ENCODE measurements at regions not wholly inside any gene's neighbourhood (a gene's known extent, or its start where the extent isn't known, plus 50 kb on each side); places are given as distances from the start of the nearest gene placed in this dataset.

DNA sequence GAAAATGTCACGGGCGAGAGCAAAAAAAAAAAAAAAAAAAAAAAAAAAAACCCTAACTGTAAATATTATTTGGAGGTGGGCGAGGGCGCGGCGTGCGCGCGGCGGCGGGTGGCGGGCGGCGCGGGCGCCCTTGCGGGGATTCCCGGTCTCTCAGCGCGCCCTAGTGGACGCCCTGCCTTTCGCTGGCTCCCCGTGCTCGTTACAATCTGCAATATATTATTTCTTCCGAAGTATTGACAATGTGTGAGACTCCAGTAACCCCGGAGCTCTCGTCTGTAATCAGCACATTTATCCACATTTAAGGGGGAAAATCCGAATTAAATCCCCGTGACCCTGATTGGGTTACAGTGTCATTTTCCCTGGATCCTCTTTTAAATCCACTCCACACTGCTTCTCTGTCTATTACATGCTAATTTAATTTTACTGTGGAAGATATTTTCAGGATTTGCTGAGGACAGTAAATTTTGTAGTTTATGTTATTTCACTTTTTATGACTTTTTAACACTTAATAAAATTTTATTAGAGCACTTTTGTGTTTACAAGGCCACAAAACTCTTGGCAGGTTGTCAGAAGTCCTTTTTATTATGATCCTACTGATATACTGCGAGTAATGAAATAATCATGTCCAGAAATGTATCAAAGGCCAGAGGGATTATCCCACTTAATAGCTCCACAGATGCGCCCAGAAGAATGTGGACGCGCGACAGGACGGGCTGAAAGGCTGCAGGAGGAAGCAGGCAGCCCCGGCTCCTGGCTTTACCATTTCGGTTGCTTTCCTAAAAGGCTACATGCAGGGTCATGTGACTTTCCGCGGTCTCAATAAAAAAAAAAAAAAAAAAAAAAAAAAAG, 369.1 kb downstream of the MTX2 start:
- peak overlapping the region; percentile 16 for H3K27ac ChIP-seq (ENCODE audit: low read length)
- DNase-seq: peak; percentile 86
- H3K27me3 ChIP-seq (ENCODE audit: control insufficient read depth, insufficient read depth, low read length): peaks cover 29% of the 10 kb centered on the region
- peak overlapping the region; percentile 54 for H3K4me3 ChIP-seq (ENCODE audit: low read length)
- 0% methylated on average over 4 of the region's 39 CpGs for WGBS (ENCODE audit: insufficient coverage)
- H3K9me3 ChIP-seq (replicated peaks; ENCODE audit: control insufficient read depth, low read depth, low read length): no peaks in the 10 kb centered on the region
- no peaks in the 10 kb centered on the region for H3K36me3 ChIP-seq (ENCODE audit: control insufficient read depth, insufficient read depth, low read length)
- H3K4me1 ChIP-seq (ENCODE audit: control insufficient read depth, insufficient read depth, low read length): peaks cover 2% of the 10 kb centered on the region

- DNase-seq: no peak
- Histone ChIP-seq H3K4me3 (ENCODE audit: low read length) (no peak overlapping the region), H3K36me3 (ENCODE audit: control insufficient read depth, insufficient read depth, low read length) (no peaks in the 10 kb centered on the region), H3K9me3 (replicated peaks; ENCODE audit: control insufficient read depth, low read depth, low read length) (no peaks in the 10 kb centered on the region), H3K4me1 (ENCODE audit: control insufficient read depth, insufficient read depth, low read length) (peaks cover 2% of the 10 kb centered on the region), H3K27me3 (ENCODE audit: control insufficient read depth, insufficient read depth, low read length) (peaks cover 33% of the 10 kb centered on the region), H3K27ac (ENCODE audit: low read length) (no peak overlapping the region)
- WGBS (ENCODE audit: insufficient coverage): 73% methylated on average over 3 of the region's 7 CpGs
These were observed 369.7 kb downstream of the MTX2 start for GRCh38 chr2:176639016-176639343.

- Histone ChIP-seq H3K27me3 (ENCODE audit: control insufficient read depth, insufficient read depth, low read length) (peaks cover 38% of the 10 kb centered on the region), H3K4me1 (ENCODE audit: control insufficient read depth, insufficient read depth, low read length) (peaks cover 2% of the 10 kb centered on the region), H3K27ac (ENCODE audit: low read length) (no peak overlapping the region)
These were observed 370.4 kb downstream of the MTX2 start for GRCh38 chr2:176639671-176640070.

GRCh38 chr2:176641436-176641835, 372.2 kb downstream of the MTX2 start:
- no peak for DNase-seq
- Histone ChIP-seq H3K4me3 (ENCODE audit: low read length) (no peak overlapping the region), H3K27ac (ENCODE audit: low read length) (no peak overlapping the region), H3K27me3 (ENCODE audit: control insufficient read depth, insufficient read depth, low read length) (peaks cover 50% of the 10 kb centered on the region), H3K36me3 (ENCODE audit: control insufficient read depth, insufficient read depth, low read length) (no peaks in the 10 kb centered on the region), H3K9me3 (replicated peaks; ENCODE audit: control insufficient read depth, low read depth, low read length) (no peaks in the 10 kb centered on the region), H3K4me1 (ENCODE audit: control insufficient read depth, insufficient read depth, low read length) (peaks cover 2% of the 10 kb centered on the region)
- no CpG with 5 or more reads among the region's 2 CpGs for WGBS (ENCODE audit: insufficient coverage)

More at GRCh38 chr2:176639671-176640070, 370.4 kb downstream of the MTX2 start:
- DNase-seq: no peak
- H3K36me3 ChIP-seq (ENCODE audit: control insufficient read depth, insufficient read depth, low read length): no peaks in the 10 kb centered on the region
- no CpG with 5 or more reads among the region's 5 CpGs for WGBS (ENCODE audit: insufficient coverage)
- no peak overlapping the region for H3K4me3 ChIP-seq (ENCODE audit: low read length)
- no peaks in the 10 kb centered on the region for H3K9me3 ChIP-seq (replicated peaks; ENCODE audit: control insufficient read depth, low read depth, low read length)

DNA sequence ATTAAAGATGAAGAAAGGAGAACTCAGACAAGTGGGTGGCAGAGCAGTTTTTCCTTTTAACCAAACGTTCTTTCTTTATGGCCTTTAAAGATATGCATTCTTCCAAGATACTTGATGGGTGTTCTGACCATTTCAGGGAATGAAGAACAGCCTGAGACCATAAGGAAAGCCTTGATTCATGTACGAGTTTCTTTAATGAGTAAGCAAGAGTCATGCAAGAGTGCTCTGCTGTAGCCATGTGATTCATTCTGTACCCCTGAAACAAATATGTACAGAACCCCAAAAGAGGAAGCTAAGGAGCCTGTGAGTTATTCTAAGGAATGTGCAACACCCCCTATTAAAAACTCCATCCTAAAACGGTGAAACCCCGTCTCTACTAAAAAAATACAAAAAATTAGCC, 372.8 kb downstream of the MTX2 start:
- Histone ChIP-seq H3K27ac (ENCODE audit: low read length) (no peak overlapping the region), H3K36me3 (ENCODE audit: control insufficient read depth, insufficient read depth, low read length) (no peaks in the 10 kb centered on the region), H3K4me1 (ENCODE audit: control insufficient read depth, insufficient read depth, low read length) (peaks cover 2% of the 10 kb centered on the region), H3K27me3 (ENCODE audit: control insufficient read depth, insufficient read depth, low read length) (peaks cover 49% of the 10 kb centered on the region), H3K4me3 (ENCODE audit: low read length) (no peak overlapping the region), H3K9me3 (replicated peaks; ENCODE audit: control insufficient read depth, low read depth, low read length) (no peaks in the 10 kb centered on the region)
- 88% methylated on average over 2 of the region's 4 CpGs for WGBS (ENCODE audit: insufficient coverage)
- no peak for DNase-seq

DNA sequence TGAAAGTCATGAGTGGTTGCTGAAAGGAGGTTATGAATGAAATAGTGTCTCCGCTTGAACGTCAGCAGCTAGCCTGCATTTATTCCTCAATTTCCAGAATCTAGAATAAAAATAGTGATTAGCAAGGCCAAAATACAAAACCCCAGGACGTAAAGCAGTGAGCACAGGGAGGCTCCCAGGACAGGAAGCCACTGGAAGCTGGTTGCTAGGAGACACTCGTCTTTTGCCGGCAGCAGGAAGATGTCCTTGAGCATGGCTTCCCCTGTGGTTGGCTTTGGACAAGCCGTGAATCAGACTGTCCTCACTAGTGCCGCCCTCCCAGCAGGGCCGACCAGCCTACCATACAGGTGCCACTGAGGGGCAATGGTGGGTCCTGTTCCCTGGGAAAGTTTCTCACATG, 374.4 kb downstream of the MTX2 start:
- peaks cover 1% of the 10 kb centered on the region for H3K4me1 ChIP-seq (ENCODE audit: control insufficient read depth, insufficient read depth, low read length)
- no peaks in the 10 kb centered on the region for H3K36me3 ChIP-seq (ENCODE audit: control insufficient read depth, insufficient read depth, low read length)
- H3K27me3 ChIP-seq (ENCODE audit: control insufficient read depth, insufficient read depth, low read length): peaks cover 41% of the 10 kb centered on the region
- H3K4me3 ChIP-seq (ENCODE audit: low read length): no peak overlapping the region
- H3K9me3 ChIP-seq (replicated peaks; ENCODE audit: control insufficient read depth, low read depth, low read length): no peaks in the 10 kb centered on the region
- 33% methylated on average over 5 of the region's 8 CpGs for WGBS (ENCODE audit: insufficient coverage)
- DNase-seq: peak; percentile 38
- no peak overlapping the region for H3K27ac ChIP-seq (ENCODE audit: low read length)

- Histone ChIP-seq H3K4me1 (ENCODE audit: control insufficient read depth, insufficient read depth, low read length) (no peaks in the 10 kb centered on the region), H3K36me3 (ENCODE audit: control insufficient read depth, insufficient read depth, low read length) (no peaks in the 10 kb centered on the region), H3K9me3 (replicated peaks; ENCODE audit: control insufficient read depth, low read depth, low read length) (no peaks in the 10 kb centered on the region), H3K27ac (ENCODE audit: low read length) (no peak overlapping the region), H3K27me3 (ENCODE audit: control insufficient read depth, insufficient read depth, low read length) (peaks cover 38% of the 10 kb centered on the region), H3K4me3 (ENCODE audit: low read length) (no peak overlapping the region)
- DNase-seq: no peak
- WGBS (ENCODE audit: insufficient coverage): no CpG with 5 or more reads among the region's 3 CpGs
These were observed 376.3 kb downstream of the MTX2 start for GRCh38 chr2:176645494-176645893.

DNA sequence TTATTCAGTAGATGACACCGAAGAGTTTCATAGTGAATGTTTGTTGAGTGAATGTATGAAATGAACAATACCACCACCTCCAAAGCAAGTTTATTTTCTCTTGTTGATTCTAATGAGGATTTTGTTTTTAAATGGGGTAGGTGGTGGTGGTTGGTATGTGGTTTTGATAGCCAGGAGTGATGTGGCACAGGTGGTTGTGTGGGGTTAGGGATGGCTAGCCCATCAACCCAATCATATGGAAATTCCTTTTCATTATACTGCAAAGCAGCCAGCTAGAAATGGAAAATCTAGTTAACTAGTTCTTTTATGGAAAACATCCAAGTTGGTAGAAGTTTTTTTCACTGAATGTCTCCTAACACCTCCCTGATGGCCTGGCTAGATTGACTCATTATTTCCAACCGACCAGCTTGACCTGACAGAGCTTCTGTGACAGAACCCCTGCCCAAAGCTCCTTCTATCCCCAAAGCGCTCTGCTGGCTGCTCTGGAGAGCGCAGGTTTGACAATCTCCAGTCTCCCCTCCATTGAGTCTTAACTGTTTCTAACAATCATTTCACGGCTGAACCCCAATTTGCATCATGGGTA, 376.9 kb downstream of the MTX2 start:
- Histone ChIP-seq H3K9me3 (replicated peaks; ENCODE audit: control insufficient read depth, low read depth, low read length) (no peaks in the 10 kb centered on the region), H3K27ac (ENCODE audit: low read length) (no peak overlapping the region), H3K36me3 (ENCODE audit: control insufficient read depth, insufficient read depth, low read length) (no peaks in the 10 kb centered on the region), H3K4me1 (ENCODE audit: control insufficient read depth, insufficient read depth, low read length) (no peaks in the 10 kb centered on the region), H3K4me3 (ENCODE audit: low read length) (no peak overlapping the region), H3K27me3 (ENCODE audit: control insufficient read depth, insufficient read depth, low read length) (peaks cover 39% of the 10 kb centered on the region)
- WGBS (ENCODE audit: insufficient coverage): 38% methylated on average over 1 of the region's 5 CpGs
- DNase-seq: no peak

DNA sequence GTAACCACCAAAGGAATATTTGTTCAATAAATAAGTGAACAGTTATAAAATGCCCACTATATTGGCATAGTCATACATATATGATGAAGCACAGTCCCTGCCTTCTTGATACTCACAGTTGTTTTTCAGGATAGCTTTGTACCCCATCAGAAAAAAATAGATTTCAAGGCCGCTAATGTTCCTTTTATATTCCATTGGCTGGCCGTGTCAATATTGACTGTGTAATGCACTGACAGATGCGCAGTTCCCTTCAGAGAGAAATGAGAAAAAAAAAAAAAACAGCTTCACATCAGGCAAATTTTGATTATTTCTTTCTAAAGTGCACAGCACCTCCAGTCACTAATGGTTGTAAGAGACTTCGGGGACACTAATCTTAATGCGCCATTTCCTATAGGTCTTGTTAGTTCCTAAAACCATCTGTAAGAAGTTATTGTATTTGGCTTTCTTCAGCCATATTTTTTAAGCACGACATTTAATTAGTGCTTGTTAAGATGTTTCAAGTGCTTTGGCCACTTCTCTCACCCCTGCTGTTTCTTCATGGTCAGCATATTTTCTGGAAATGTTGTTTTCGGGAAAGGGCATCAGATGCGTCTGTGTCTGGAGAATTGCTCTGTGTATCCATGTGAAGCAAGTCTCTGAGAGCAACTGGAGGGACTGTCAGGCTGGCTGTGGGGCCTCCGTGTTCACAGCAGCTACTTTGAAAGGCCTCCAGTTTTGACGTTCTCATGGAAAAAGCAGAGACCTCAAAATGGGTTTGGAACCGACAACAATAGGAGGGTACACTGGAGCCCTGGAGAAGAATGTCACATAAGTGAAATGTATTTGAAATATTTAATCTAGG, 378.3 kb downstream of the MTX2 start:
- Histone ChIP-seq H3K27ac (ENCODE audit: low read length) (no peak overlapping the region), H3K36me3 (ENCODE audit: control insufficient read depth, insufficient read depth, low read length) (no peaks in the 10 kb centered on the region), H3K4me3 (ENCODE audit: low read length) (no peak overlapping the region), H3K4me1 (ENCODE audit: control insufficient read depth, insufficient read depth, low read length) (no peaks in the 10 kb centered on the region), H3K9me3 (replicated peaks; ENCODE audit: control insufficient read depth, low read depth, low read length) (no peaks in the 10 kb centered on the region), H3K27me3 (ENCODE audit: control insufficient read depth, insufficient read depth, low read length) (peaks cover 37% of the 10 kb centered on the region)
- 75% methylated on average over 6 of the region's 11 CpGs for WGBS (ENCODE audit: insufficient coverage)
- DNase-seq: no peak

GRCh38 chr2:176648700-176649297, 379.6 kb downstream of the MTX2 start:
- Histone ChIP-seq H3K36me3 (ENCODE audit: control insufficient read depth, insufficient read depth, low read length) (no peaks in the 10 kb centered on the region), H3K9me3 (replicated peaks; ENCODE audit: control insufficient read depth, low read depth, low read length) (no peaks in the 10 kb centered on the region), H3K4me1 (ENCODE audit: control insufficient read depth, insufficient read depth, low read length) (peaks cover 2% of the 10 kb centered on the region), H3K27ac (ENCODE audit: low read length) (no peak overlapping the region), H3K27me3 (ENCODE audit: control insufficient read depth, insufficient read depth, low read length) (peaks cover 30% of the 10 kb centered on the region), H3K4me3 (ENCODE audit: low read length) (no peak overlapping the region)
- DNase-seq: no peak
- 81% methylated on average over 7 of the region's 8 CpGs for WGBS (ENCODE audit: insufficient coverage)
